Motor neuron (in vitro differentiated cells): ENCODE measurements at regions not wholly inside any gene's neighbourhood (a gene's known extent, or its start where the extent isn't known, plus 50 kb on each side); places are given as distances from the start of the nearest gene placed in this dataset.

Experiments used
- ATAC-seq, 8 experiments: fragments of 200-7000 bp; cut with Tn5 transposase; replicated peaks in 6 of 8; 2 replicates each; pipeline ENCODE4 v1.8.0; 2021; ENCODE audit warnings: mild to moderate bottlenecking in 8 of 8, moderate library complexity in 8 of 8
- H3K27ac ChIP-seq, 2 donors: fragments of 250-450 bp; sonication (Bioruptor Pico); 2 replicates each; pipeline ENCODE4 v1.9.0; 2021; ENCODE audit warnings: antibody characterized with exemption in 2 of 2, mild to moderate bottlenecking in 2 of 2, moderate library complexity in 1 of 2
- H3K4me1 ChIP-seq, 2 donors: fragments of 250-450 bp; sonication (Bioruptor Pico); replicated peaks in 1 of 2; 2 replicates each; pipeline ENCODE4 v1.6.1; 2021; ENCODE audit warnings: antibody characterized with exemption in 2 of 2, mild to moderate bottlenecking in 2 of 2, moderate library complexity in 1 of 2
- H3K4me3 ChIP-seq, 5 donors: fragments of 250-450 bp; sonication (Bioruptor Pico); 2 replicates each; pipeline ENCODE4 v1.9.0; 2021; ENCODE audit warnings: antibody characterized with exemption in 5 of 5, mild to moderate bottlenecking in 5 of 5, moderate library complexity in 4 of 5
- WGBS, 10 experiments: fragments of 450-650 bp; shearing (Covaris generic); methylation state at CpG; one replicate each; pipeline ENCODE4 v1.0.0; 2022; 5-methylcytosine and 5-hydroxymethylcytosine counted together
- in situ Hi-C, 9 experiments: fragments of 400-800 bp; cut with MboI; loops; one replicate each; pipeline ENCODE4 v1.15.0; 2021; ENCODE audit warnings: low sequenced_read_pairs in 9 of 9, low pct_unique_long_range_greater_than_20kb in 2 of 9; ENCODE audit not compliant: unreplicated experiment in 9 of 9

GRCh38 chr3:117893638-117894037 is 1141.0 kb downstream of the IGSF11 start:
- peaks cover 13 to 28% of the 10 kb centered on the region in 2 donors for H3K4me1 ChIP-seq
- no peak overlapping the region for H3K27ac ChIP-seq
- H3K4me3 ChIP-seq, result no peak overlapping the region
- WGBS, 10 experiments, result 15 to 100% (median 79%) methylated on average over 1 to 2 of the region's 2 CpGs; no CpG with 5 or more reads in 2 of the 10 experiments
- in situ Hi-C loops, result no loop called here
- ATAC-seq, result peak in 3 of 8 experiments; percentile 12 to 43 (median 35)

- peak overlapping the region in 1 of 2 donors; percentile 48 for H3K27ac ChIP-seq
- ATAC-seq, result peak in 5 of 8 experiments; percentile 88 to 94 (median 91)
- in situ Hi-C loops, result no loop called here
- 0 to 80% (median 49%) methylated on average over 2 to 6 of the region's 6 CpGs for WGBS, 10 experiments
- H3K4me1 ChIP-seq, result peaks cover 13 to 34% of the 10 kb centered on the region in 2 donors
- H3K4me3 ChIP-seq, result no peak overlapping the region
Measured at GRCh38 chr3:117898722-117899522, 1135.7 kb downstream of the IGSF11 start.

- Histone ChIP-seq H3K4me3 (no peak overlapping the region), H3K4me1 (peaks cover 10 to 29% of the 10 kb centered on the region in 2 donors), H3K27ac (no peak overlapping the region)
- ATAC-seq, result no peak
- in situ Hi-C loops, result no loop called here
Measured at GRCh38 chr3:117903226-117903625, 1131.4 kb downstream of the IGSF11 start.

GRCh38 chr3:117910820-117911521 is 1123.7 kb downstream of the IGSF11 start:
- Histone ChIP-seq H3K27ac (peak overlapping the region; percentile 0 to 63), H3K4me1 (peaks cover 29 to 61% of the 10 kb centered on the region in 2 donors), H3K4me3 (no peak overlapping the region)
- 0 to 60% (median 29%) methylated on average over 1 to 3 of the region's 3 CpGs; no CpG with 5 or more reads in 3 of the 10 experiments for WGBS, 10 experiments
- in situ Hi-C loops, result no loop called here
- ATAC-seq, result peak in 5 of 8 experiments; percentile 37 to 85 (median 77)

GRCh38 chr3:117912352-117912751 is 1122.3 kb downstream of the IGSF11 start:
- in situ Hi-C loops, result no loop called here
- no peak for ATAC-seq
- H3K4me1 ChIP-seq, result peaks cover 29 to 74% of the 10 kb centered on the region in 2 donors
- WGBS, 10 experiments, result 38 to 100% (median 80%) methylated on average over 1 to 2 of the region's 2 CpGs; no CpG with 5 or more reads in 3 of the 10 experiments
- no peak overlapping the region for H3K4me3 ChIP-seq
- H3K27ac ChIP-seq, result no peak overlapping the region

GRCh38 chr3:117914540-117915100 is 1120.0 kb downstream of the IGSF11 start:
- 30 to 85% (median 64%) methylated on average over 1 to 7 of the region's 8 CpGs for WGBS, 10 experiments
- in situ Hi-C loops, result no loop called here
- peak in 5 of 8 experiments; percentile 79 to 85 (median 85) for ATAC-seq
- peaks cover 27 to 91% of the 10 kb centered on the region in 2 donors for H3K4me1 ChIP-seq
- H3K4me3 ChIP-seq, result no peak overlapping the region
- H3K27ac ChIP-seq, result peak overlapping the region in 1 of 2 donors; percentile 3

- in situ Hi-C loops, result no loop called here
Measured at GRCh38 chr3:117916839-117917238, 1117.8 kb downstream of the IGSF11 start.

GRCh38 chr3:117919621-117920020 is 1115.0 kb downstream of the IGSF11 start:
- H3K27ac ChIP-seq, result no peak overlapping the region
- in situ Hi-C loops, result no loop called here
- 40 to 91% (median 55%) methylated on average over 1 of the region's 1 CpG; no CpG with 5 or more reads in 4 of the 10 experiments for WGBS, 10 experiments
- peaks cover 36 to 75% of the 10 kb centered on the region in 2 donors for H3K4me1 ChIP-seq
- H3K4me3 ChIP-seq, result no peak overlapping the region
- no peak for ATAC-seq

More at GRCh38 chr3:117916839-117917238, 1117.8 kb downstream of the IGSF11 start:
- Histone ChIP-seq H3K27ac (no peak overlapping the region), H3K4me1 (peaks cover 40 to 94% of the 10 kb centered on the region in 2 donors), H3K4me3 (no peak overlapping the region)
- WGBS, 10 experiments, result 51 to 100% (median 78%) methylated on average over 1 to 2 of the region's 2 CpGs; no CpG with 5 or more reads in 4 of the 10 experiments
- ATAC-seq, result peak in 1 of 8 experiments; percentile 13

- Histone ChIP-seq H3K4me1 (peaks cover 37 to 69% of the 10 kb centered on the region in 2 donors), H3K4me3 (no peak overlapping the region), H3K27ac (no peak overlapping the region)
- in situ Hi-C loops, result no loop called here
- ATAC-seq, result peak in 5 of 8 experiments; percentile 48 to 65 (median 52)
- WGBS, 10 experiments, result 0 to 90% (median 57%) methylated on average over 1 to 7 of the region's 7 CpGs; no CpG with 5 or more reads in 1 of the 10 experiments
Measured at GRCh38 chr3:117920253-117920898, 1114.3 kb downstream of the IGSF11 start.

- Histone ChIP-seq H3K4me3 (no peak overlapping the region), H3K27ac (no peak overlapping the region), H3K4me1 (peaks cover 37 to 60% of the 10 kb centered on the region in 2 donors)
- in situ Hi-C loops, result no loop called here
- WGBS, 10 experiments, result 60 to 87% (median 76%) methylated on average over 1 to 3 of the region's 3 CpGs; no CpG with 5 or more reads in 2 of the 10 experiments
- peak in 2 of 8 experiments; percentile 28 to 29 for ATAC-seq
Measured at GRCh38 chr3:117921411-117921810, 1113.2 kb downstream of the IGSF11 start.

GRCh38 chr3:117922039-117922438 is 1112.6 kb downstream of the IGSF11 start:
- peak in 5 of 8 experiments; percentile 36 to 55 (median 49) for ATAC-seq
- H3K27ac ChIP-seq, result no peak overlapping the region
- WGBS, 10 experiments, result 0 to 58% (median 43%) methylated on average over 1 to 4 of the region's 4 CpGs; no CpG with 5 or more reads in 3 of the 10 experiments
- peaks cover 37 to 54% of the 10 kb centered on the region in 2 donors for H3K4me1 ChIP-seq
- no peak overlapping the region for H3K4me3 ChIP-seq
- in situ Hi-C loops, result no loop called here

GRCh38 chr3:117926819-117927218 is 1107.8 kb downstream of the IGSF11 start:
- in situ Hi-C loops, result no loop called here
- no peak for ATAC-seq
- H3K4me3 ChIP-seq, result no peak overlapping the region
- H3K27ac ChIP-seq, result no peak overlapping the region
- peaks cover 9 to 11% of the 10 kb centered on the region in 2 donors for H3K4me1 ChIP-seq
